ENCODE measurements at regions not wholly inside any gene's neighbourhood (a gene's known extent, or its start where the extent isn't known, plus 50 kb on each side); places are given as distances from the start of the nearest gene placed in this dataset.

- no peak for TF ChIP-seq CTCF (IDR thresholded peaks at IDR 0.05)
Measured at GRCh38 chr9:30688801-30689200, 1695.6 kb upstream of the ACO1 start.

GRCh38 chr9:30697958-30698357, 1686.5 kb upstream of the ACO1 start:
- no peak for TF ChIP-seq CTCF (IDR thresholded peaks at IDR 0.05)

- no peak for TF ChIP-seq CTCF (IDR thresholded peaks at IDR 0.05)
Measured at GRCh38 chr9:30711591-30711990, 1672.9 kb upstream of the ACO1 start.

GRCh38 chr9:30713243-30713642, 1671.2 kb upstream of the ACO1 start:
- no peak for TF ChIP-seq CTCF (IDR thresholded peaks at IDR 0.05)

GRCh38 chr9:30714389-30714788, 1670.1 kb upstream of the ACO1 start:
- TF ChIP-seq CTCF (IDR thresholded peaks at IDR 0.05): no peak

GRCh38 chr9:30718483-30718882, 1666.0 kb upstream of the ACO1 start:
- TF ChIP-seq CTCF (IDR thresholded peaks at IDR 0.05): no peak

GRCh38 chr9:30722065-30722464, 1662.4 kb upstream of the ACO1 start:
- no peak for TF ChIP-seq CTCF (IDR thresholded peaks at IDR 0.05)

- no peak for TF ChIP-seq CTCF (IDR thresholded peaks at IDR 0.05)
Measured at GRCh38 chr9:30723656-30724055, 1660.8 kb upstream of the ACO1 start.
